Tibial nerve (tissue), 4 donors: ENCODE measurements at regions not wholly inside any gene's neighbourhood (a gene's known extent, or its start where the extent isn't known, plus 50 kb on each side); places are given as distances from the start of the nearest gene placed in this dataset.

ENCODE experiments used
- CTCF ChIP-seq, 5 experiments: fragments of 200-600 bp in 3 of 5; fragments of 450-650 bp in 2 of 5; sonication (generic) in 3 of 5; IDR thresholded peaks; one replicate each; pipeline ENCODE4 v1.5.1; 2016 to 2019; ENCODE audit warnings: antibody characterized with exemption in 5 of 5, mild to moderate bottlenecking in 3 of 5, moderate library complexity in 2 of 5
- EP300 ChIP-seq, 2 donors: sonication (generic); formaldehyde crosslinking; IDR thresholded peaks; one replicate each; pipeline ENCODE4 v1.6.1; 2017; ENCODE audit warnings: antibody characterized with exemption in 2 of 2, mild to moderate bottlenecking in 1 of 2
- POLR2A ChIP-seq, 2 donors: fragments of 450-650 bp; IDR thresholded peaks; one replicate each; pipeline ENCODE4 v1.6.1; 2017; ENCODE audit warnings: antibody characterized with exemption in 2 of 2, mild to moderate bottlenecking in 2 of 2, moderate library complexity in 2 of 2

DNA sequence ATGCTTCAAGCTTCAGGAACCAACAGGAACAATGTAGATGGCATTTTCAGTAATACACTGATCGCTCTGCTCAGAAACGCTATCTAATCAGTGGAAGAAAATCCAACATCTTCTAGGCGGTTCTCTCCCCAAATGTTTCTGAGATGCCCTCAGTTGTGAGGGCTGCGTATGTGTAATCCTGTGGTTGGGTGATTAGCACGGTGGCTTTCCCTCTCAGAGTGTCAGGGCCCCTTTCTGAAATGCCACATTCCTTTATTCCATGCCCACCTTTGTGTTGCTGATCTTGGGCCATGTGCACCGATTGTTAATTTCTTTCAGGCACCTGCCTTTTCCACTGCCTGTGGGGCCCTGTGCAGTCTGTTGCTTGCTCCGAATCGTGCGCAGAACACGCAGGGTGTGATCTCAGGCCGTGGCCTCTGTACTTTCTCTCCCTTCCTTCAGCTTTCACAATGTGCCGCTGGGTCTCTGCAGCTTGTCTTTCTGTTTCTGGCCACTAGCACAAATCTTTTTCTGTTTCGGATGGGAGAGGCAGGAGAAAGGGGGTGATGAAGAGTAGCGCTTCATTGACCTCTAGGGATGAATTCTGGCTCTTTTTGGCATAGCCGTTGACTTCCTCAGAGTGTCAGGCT lies 324.0 kb downstream of the PARP8 start:
- TF ChIP-seq CTCF (IDR thresholded peaks at IDR 0.05) (no peak), POLR2A (IDR thresholded peaks at IDR 0.05) (no peak), EP300 (IDR thresholded peaks at IDR 0.05) (no peak)
